WTC11 (cell line): ENCODE measurements at regions not wholly inside any gene's neighbourhood (a gene's known extent, or its start where the extent isn't known, plus 50 kb on each side); places are given as distances from the start of the nearest gene placed in this dataset.

Experiments
- ATAC-seq: fragments of 200-7000 bp; cut with Tn5 transposase; 2 replicates; pipeline ENCODE4 v1.10.0; 2021; ENCODE audit warnings: mild to moderate bottlenecking, moderate library complexity
- CTCF ChIA-PET: fragments of 300-600 bp; sonication (Branson Sonifier 250); formaldehyde crosslinking; loops from one replicate; lab custom pipeline; 2021; ENCODE audit warnings: antibody characterized with exemption; lab: Charles Lee
- POLR2A ChIA-PET: fragments of 350-600 bp; sonication (Branson Sonifier 250); formaldehyde crosslinking; loops from one replicate; lab custom pipeline; 2021; ENCODE audit warnings: antibody characterized with exemption; lab: Charles Lee
- DNase-seq: peaks from one replicate; pipeline ENCODE4 v3.0.0; 2021; ENCODE audit warnings: low spot score
- H3K27ac Mint-ChIP-seq: 2 replicates; pipeline ENCODE4 v1.8.0; 2021; ENCODE audit warnings: mixed read lengths
- H3K27me3 Mint-ChIP-seq: 2 replicates; pipeline ENCODE4 v1.8.0; 2021; ENCODE audit warnings: low read depth, mild to moderate bottlenecking, moderate library complexity, mixed read lengths
- H3K36me3 Mint-ChIP-seq: 2 replicates; pipeline ENCODE4 v1.8.0; 2021; ENCODE audit warnings: mixed read lengths
- H3K4me1 Mint-ChIP-seq: 2 replicates; pipeline ENCODE4 v1.8.0; 2022; ENCODE audit warnings: mixed read lengths
- H3K4me3 Mint-ChIP-seq: 2 replicates; pipeline ENCODE4 v1.8.0; 2021; ENCODE audit warnings: mild to moderate bottlenecking, moderate library complexity, mixed read lengths
- H3K9me3 Mint-ChIP-seq: 2 replicates; pipeline ENCODE4 v1.8.0; 2021; ENCODE audit warnings: mixed read lengths
- CBFB ChIP-seq: sonication (generic); formaldehyde crosslinking; IDR thresholded peaks from 2 replicates; pipeline ENCODE4 v1.8.1; 2022; ENCODE audit warnings: mild to moderate bottlenecking, low read depth, missing genetic modification reagents
- ELF4 ChIP-seq: sonication (generic); formaldehyde crosslinking; IDR thresholded peaks from 2 replicates; pipeline ENCODE4 v1.8.1; 2022; ENCODE audit warnings: low read depth, mild to moderate bottlenecking, moderate library complexity, missing genetic modification reagents
- FOXP1 ChIP-seq: sonication (generic); formaldehyde crosslinking; IDR thresholded peaks from 2 replicates; pipeline ENCODE4 v1.8.0; 2022; ENCODE audit warnings: missing genetic modification reagents, mild to moderate bottlenecking, moderate library complexity, borderline replicate concordance
- MXD4 ChIP-seq: fragments of 250-450 bp; sonication (Bioruptor Pico); IDR thresholded peaks from 2 replicates; pipeline ENCODE4 v1.8.0; 2021; ENCODE audit warnings: mild to moderate bottlenecking, moderate library complexity, borderline replicate concordance
- NFATC4 ChIP-seq: fragments of 250-450 bp; sonication (Bioruptor Pico); IDR thresholded peaks from 2 replicates; pipeline ENCODE4 v1.9.0; 2021; ENCODE audit warnings: mild to moderate bottlenecking
- NR3C1 ChIP-seq: sonication (generic); formaldehyde crosslinking; conservative IDR thresholded peaks from 2 replicates; pipeline ENCODE4 v1.8.1; 2023; ENCODE audit warnings: low read depth, mild to moderate bottlenecking, missing genetic modification reagents
- PRRX2 ChIP-seq: fragments of 250-450 bp; sonication (Bioruptor Pico); IDR thresholded peaks from 2 replicates; pipeline ENCODE4 v1.8.0; 2021; ENCODE audit warnings: mild to moderate bottlenecking
- RORB ChIP-seq: fragments of 250-450 bp; sonication (Bioruptor Pico); IDR thresholded peaks from 2 replicates; pipeline ENCODE4 v1.9.0; 2021; ENCODE audit warnings: mild to moderate bottlenecking
- SP1 ChIP-seq: sonication (generic); formaldehyde crosslinking; conservative IDR thresholded peaks from 2 replicates; pipeline ENCODE4 v1.8.1; 2022; ENCODE audit warnings: missing genetic modification reagents
- TEAD1 ChIP-seq: sonication (generic); formaldehyde crosslinking; IDR thresholded peaks from 2 replicates; pipeline ENCODE4 v1.8.0; 2022; ENCODE audit warnings: mild to moderate bottlenecking, missing genetic modification reagents
- ZNF138 ChIP-seq: sonication (generic); formaldehyde crosslinking; conservative IDR thresholded peaks from 2 replicates; pipeline ENCODE4 v1.8.1; 2022; ENCODE audit warnings: mild to moderate bottlenecking, moderate library complexity, missing genetic modification reagents
- ZNF219 ChIP-seq: sonication (generic); formaldehyde crosslinking; IDR thresholded peaks from 2 replicates; pipeline ENCODE4 v1.8.0; 2023; ENCODE audit warnings: missing genetic modification reagents, mild to moderate bottlenecking, borderline replicate concordance
- ZNF416 ChIP-seq: fragments of 250-450 bp; sonication (Bioruptor Pico); IDR thresholded peaks from 2 replicates; pipeline ENCODE4 v1.9.0; 2021; ENCODE audit warnings: mild to moderate bottlenecking, inconsistent platforms
- ZNF425 ChIP-seq: fragments of 250-450 bp; sonication (Bioruptor Pico); conservative IDR thresholded peaks from 2 replicates; pipeline ENCODE4 v1.9.0; 2021; ENCODE audit warnings: mild to moderate bottlenecking
- TF ChIP-seq, protein P1 (sequence below): sonication (generic); formaldehyde crosslinking; IDR thresholded peaks from 2 replicates; pipeline ENCODE4 v1.8.0; 2022; ENCODE audit warnings: missing genetic modification reagents
- TF ChIP-seq, protein P2 (sequence below): sonication (generic); formaldehyde crosslinking; IDR thresholded peaks from 2 replicates; pipeline ENCODE4 v1.8.1; 2022; ENCODE audit warnings: mild to moderate bottlenecking, missing genetic modification reagents, moderate library complexity, borderline replicate concordance
- TF ChIP-seq, protein P3 (sequence below): fragments of 250-450 bp; sonication (Bioruptor Pico); IDR thresholded peaks from 2 replicates; pipeline ENCODE4 v1.9.0; 2021; ENCODE audit warnings: mild to moderate bottlenecking
- TF ChIP-seq, protein P4 (sequence below): sonication (generic); formaldehyde crosslinking; IDR thresholded peaks from 2 replicates; pipeline ENCODE4 v1.8.1; 2023; ENCODE audit warnings: mild to moderate bottlenecking, missing genetic modification reagents, borderline replicate concordance

GRCh38 chr16:6970171-6970857, 362.3 kb upstream of the RBFOX1 start:
- H3K27me3 Mint-ChIP-seq = peaks cover 16% of the 10 kb centered on the region
- ChIA-PET CTCF (no interaction called here), POLR2A (no interaction called here)
- no peaks in the 10 kb centered on the region for H3K4me1 Mint-ChIP-seq
- TF ChIP-seq FOXP1 (CRISPR knock-in tag) (no peak), SP1 (no peak), CBFB (CRISPR knock-in tag) (no peak), NR3C1 (CRISPR knock-in tag) (no peak), ZNF138 (no peak), ZNF219 (CRISPR knock-in tag) (no peak), ZNF425 (no peak), ELF4 (CRISPR knock-in tag) (no peak), NFATC4 (CRISPR knock-in tag) (no peak), PRRX2 (CRISPR knock-in tag) (no peak), TEAD1 (no peak), MXD4 (CRISPR knock-in tag) (no peak), RORB (CRISPR knock-in tag) (no peak), ZNF416 (no peak)
- TF ChIP-seq, protein P1, sequence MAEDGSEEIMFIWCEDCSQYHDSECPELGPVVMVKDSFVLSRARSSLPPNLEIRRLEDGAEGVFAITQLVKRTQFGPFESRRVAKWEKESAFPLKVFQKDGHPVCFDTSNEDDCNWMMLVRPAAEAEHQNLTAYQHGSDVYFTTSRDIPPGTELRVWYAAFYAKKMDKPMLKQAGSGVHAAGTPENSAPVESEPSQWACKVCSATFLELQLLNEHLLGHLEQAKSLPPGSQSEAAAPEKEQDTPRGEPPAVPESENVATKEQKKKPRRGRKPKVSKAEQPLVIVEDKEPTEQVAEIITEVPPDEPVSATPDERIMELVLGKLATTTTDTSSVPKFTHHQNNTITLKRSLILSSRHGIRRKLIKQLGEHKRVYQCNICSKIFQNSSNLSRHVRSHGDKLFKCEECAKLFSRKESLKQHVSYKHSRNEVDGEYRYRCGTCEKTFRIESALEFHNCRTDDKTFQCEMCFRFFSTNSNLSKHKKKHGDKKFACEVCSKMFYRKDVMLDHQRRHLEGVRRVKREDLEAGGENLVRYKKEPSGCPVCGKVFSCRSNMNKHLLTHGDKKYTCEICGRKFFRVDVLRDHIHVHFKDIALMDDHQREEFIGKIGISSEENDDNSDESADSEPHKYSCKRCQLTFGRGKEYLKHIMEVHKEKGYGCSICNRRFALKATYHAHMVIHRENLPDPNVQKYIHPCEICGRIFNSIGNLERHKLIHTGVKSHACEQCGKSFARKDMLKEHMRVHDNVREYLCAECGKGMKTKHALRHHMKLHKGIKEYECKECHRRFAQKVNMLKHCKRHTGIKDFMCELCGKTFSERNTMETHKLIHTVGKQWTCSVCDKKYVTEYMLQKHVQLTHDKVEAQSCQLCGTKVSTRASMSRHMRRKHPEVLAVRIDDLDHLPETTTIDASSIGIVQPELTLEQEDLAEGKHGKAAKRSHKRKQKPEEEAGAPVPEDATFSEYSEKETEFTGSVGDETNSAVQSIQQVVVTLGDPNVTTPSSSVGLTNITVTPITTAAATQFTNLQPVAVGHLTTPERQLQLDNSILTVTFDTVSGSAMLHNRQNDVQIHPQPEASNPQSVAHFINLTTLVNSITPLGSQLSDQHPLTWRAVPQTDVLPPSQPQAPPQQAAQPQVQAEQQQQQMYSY (CRISPR knock-in tag) = no peak
- TF ChIP-seq, protein P2, sequence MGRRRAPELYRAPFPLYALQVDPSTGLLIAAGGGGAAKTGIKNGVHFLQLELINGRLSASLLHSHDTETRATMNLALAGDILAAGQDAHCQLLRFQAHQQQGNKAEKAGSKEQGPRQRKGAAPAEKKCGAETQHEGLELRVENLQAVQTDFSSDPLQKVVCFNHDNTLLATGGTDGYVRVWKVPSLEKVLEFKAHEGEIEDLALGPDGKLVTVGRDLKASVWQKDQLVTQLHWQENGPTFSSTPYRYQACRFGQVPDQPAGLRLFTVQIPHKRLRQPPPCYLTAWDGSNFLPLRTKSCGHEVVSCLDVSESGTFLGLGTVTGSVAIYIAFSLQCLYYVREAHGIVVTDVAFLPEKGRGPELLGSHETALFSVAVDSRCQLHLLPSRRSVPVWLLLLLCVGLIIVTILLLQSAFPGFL = no peak
- TF ChIP-seq, protein P3, sequence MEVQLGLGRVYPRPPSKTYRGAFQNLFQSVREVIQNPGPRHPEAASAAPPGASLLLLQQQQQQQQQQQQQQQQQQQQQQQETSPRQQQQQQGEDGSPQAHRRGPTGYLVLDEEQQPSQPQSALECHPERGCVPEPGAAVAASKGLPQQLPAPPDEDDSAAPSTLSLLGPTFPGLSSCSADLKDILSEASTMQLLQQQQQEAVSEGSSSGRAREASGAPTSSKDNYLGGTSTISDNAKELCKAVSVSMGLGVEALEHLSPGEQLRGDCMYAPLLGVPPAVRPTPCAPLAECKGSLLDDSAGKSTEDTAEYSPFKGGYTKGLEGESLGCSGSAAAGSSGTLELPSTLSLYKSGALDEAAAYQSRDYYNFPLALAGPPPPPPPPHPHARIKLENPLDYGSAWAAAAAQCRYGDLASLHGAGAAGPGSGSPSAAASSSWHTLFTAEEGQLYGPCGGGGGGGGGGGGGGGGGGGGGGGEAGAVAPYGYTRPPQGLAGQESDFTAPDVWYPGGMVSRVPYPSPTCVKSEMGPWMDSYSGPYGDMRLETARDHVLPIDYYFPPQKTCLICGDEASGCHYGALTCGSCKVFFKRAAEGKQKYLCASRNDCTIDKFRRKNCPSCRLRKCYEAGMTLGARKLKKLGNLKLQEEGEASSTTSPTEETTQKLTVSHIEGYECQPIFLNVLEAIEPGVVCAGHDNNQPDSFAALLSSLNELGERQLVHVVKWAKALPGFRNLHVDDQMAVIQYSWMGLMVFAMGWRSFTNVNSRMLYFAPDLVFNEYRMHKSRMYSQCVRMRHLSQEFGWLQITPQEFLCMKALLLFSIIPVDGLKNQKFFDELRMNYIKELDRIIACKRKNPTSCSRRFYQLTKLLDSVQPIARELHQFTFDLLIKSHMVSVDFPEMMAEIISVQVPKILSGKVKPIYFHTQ (CRISPR knock-in tag) = no peak
- TF ChIP-seq, protein P4, sequence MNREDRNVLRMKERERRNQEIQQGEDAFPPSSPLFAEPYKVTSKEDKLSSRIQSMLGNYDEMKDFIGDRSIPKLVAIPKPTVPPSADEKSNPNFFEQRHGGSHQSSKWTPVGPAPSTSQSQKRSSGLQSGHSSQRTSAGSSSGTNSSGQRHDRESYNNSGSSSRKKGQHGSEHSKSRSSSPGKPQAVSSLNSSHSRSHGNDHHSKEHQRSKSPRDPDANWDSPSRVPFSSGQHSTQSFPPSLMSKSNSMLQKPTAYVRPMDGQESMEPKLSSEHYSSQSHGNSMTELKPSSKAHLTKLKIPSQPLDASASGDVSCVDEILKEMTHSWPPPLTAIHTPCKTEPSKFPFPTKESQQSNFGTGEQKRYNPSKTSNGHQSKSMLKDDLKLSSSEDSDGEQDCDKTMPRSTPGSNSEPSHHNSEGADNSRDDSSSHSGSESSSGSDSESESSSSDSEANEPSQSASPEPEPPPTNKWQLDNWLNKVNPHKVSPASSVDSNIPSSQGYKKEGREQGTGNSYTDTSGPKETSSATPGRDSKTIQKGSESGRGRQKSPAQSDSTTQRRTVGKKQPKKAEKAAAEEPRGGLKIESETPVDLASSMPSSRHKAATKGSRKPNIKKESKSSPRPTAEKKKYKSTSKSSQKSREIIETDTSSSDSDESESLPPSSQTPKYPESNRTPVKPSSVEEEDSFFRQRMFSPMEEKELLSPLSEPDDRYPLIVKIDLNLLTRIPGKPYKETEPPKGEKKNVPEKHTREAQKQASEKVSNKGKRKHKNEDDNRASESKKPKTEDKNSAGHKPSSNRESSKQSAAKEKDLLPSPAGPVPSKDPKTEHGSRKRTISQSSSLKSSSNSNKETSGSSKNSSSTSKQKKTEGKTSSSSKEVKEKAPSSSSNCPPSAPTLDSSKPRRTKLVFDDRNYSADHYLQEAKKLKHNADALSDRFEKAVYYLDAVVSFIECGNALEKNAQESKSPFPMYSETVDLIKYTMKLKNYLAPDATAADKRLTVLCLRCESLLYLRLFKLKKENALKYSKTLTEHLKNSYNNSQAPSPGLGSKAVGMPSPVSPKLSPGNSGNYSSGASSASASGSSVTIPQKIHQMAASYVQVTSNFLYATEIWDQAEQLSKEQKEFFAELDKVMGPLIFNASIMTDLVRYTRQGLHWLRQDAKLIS (CRISPR knock-in tag) = no peak
- ATAC-seq = no peak
- peaks cover 80% of the 10 kb centered on the region for H3K9me3 Mint-ChIP-seq
- H3K36me3 Mint-ChIP-seq = peaks cover 73% of the 10 kb centered on the region
- H3K27ac Mint-ChIP-seq = no peak overlapping the region
- no peak overlapping the region for H3K4me3 Mint-ChIP-seq
- DNase-seq = no peak
